GM19468 (cell line): ENCODE measurements at regions not wholly inside any gene's neighbourhood (a gene's known extent, or its start where the extent isn't known, plus 50 kb on each side); places are given as distances from the start of the nearest gene placed in this dataset.
"Not testable (repeated sequence)": the region's sequence is repeated elsewhere in the genome, so short reads cannot be mapped to it uniquely, and the experiment has no call there.

Experiments used
- ATAC-seq: cut with Tn5 transposase; IDR thresholded peaks from one replicate; pipeline ENCODE4 v1.9.1; 2021; ENCODE audit warnings: mild to moderate bottlenecking, moderate library complexity, moderate number of reproducible peaks; ENCODE audit not compliant: unreplicated experiment; ENCODE audit errors: extremely low read depth

DNA sequence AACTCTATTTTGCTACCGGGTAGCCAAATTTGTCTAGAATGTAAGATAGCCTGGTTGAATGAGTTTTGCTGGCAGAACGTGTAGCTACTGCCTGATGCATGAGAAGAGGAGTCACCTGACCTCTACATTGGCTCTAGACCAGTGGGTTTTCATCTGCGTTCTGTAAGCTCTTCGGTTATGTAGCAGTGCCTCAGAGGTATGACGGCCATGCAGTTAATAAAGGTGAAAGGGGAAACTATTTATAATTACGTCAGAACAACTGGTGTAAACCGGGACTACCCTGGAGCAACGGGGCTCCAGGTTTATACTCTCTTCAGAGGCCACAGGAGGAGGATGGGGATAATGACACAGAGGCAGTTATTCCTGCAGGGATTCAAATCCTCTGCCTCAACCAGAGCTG is 173.4 kb upstream of the KITLG start:
- no peak for ATAC-seq

- ATAC-seq = no peak
Measured at GRCh38 chr12:88753066-88753465, 172.8 kb upstream of the KITLG start.

GRCh38 chr12:88752183-88752582 is 171.9 kb upstream of the KITLG start:
- no peak for ATAC-seq

DNA sequence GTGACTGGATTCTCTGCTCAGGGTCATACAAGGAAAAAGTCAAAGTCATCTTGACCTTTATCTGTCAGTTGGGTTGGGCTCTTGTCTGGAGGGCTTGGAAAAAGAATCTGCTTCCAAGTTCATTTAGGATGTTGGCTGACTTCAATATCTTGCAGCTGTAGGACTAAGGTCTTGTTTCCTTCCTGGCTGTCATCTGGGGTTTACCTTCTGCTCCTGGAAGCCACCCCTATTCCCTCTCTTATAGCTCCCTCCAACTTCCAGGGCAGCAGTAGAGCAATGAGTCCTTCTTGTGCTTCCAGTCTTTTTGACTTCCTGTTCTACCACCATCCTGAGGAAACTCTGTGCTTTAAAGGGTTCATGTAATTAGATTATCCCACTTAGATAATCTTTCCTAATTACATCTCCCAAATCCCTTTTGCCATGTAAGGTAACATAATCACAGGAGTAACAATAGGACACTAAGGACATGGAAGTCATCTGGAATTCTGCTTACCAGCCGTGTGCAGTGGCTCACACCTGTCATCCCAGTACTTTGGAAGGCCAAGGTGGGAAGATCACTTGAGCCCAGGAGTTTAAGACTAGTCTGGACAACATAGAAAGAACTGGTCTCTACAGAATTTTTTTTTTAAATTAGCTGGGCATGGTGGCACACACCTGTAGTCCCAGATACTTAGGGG is 170.7 kb upstream of the KITLG start:
- no peak for ATAC-seq

GRCh38 chr12:88746386-88746785 is 166.1 kb upstream of the KITLG start:
- ATAC-seq = no peak

GRCh38 chr12:88743946-88744685 is 163.8 kb upstream of the KITLG start:
- no peak for ATAC-seq

DNA sequence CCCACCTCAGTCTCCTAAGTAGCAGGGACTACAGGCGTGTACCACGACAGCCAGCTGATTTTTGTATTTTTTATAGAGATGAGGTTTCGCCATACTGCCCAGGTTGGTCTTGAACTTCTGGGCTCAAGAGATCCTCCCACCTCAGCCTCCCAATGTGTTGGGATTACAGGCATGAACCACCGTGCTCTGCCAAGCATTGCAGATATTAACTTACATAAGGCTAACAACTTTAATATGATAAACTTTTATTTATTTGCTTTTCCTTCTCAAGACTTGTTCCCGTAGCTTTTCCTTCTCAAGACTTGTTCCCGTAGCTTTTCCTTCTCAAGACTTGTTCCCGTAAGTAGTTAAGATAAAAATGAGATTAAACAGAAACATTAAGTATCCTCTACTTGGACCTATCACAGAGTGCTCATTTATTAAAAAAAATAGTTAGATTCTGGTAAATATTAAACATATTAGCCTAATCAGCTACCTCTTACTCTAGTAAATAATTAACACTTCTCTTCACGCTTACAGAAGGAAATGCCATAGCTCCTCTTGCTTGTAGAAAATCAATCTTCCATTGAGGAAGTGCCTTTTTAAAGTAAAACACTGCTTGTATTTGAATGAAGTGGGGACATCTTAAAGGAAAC is 157.7 kb upstream of the KITLG start:
- no peak for ATAC-seq

DNA sequence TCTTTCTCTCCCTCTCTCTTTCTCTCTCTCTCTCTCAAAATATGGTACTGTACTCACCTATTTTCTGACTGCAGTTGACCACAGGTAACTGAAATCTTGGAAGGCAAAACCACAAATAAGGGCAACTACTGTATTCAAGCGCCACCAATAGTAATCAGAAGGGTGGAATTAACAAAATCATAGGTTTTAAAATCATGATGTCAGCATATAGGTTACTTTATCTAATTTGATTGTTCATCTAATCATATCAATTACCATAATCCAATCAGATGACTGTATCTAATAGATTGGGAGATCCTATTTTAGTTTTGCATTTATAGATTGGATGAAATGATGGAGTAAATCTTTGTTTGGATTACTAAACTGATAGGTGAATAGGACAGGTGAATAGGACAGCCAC is 155.8 kb upstream of the KITLG start:
- no peak for ATAC-seq

GRCh38 chr12:88733008-88733407 is 152.7 kb upstream of the KITLG start:
- no peak for ATAC-seq

DNA sequence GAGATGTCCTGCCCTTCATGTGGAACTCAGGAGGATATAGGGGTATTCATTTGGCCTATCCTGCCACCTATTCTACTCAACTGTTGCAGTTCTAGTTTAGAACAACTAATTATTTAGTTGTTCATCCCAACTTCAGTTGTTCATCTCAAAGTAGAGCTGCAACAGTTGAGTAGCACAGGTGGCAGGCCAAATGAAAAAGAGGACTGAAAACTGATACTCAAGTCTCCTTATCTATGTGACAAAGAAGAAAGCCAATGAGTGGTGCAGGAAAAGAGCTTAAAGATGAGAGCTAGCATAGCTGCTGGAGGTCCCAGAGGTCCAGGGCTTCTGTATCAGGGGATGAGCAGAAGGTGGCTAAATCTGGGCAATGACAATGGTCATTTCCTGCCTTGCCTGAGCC is 148.9 kb upstream of the KITLG start:
- no peak for ATAC-seq

DNA sequence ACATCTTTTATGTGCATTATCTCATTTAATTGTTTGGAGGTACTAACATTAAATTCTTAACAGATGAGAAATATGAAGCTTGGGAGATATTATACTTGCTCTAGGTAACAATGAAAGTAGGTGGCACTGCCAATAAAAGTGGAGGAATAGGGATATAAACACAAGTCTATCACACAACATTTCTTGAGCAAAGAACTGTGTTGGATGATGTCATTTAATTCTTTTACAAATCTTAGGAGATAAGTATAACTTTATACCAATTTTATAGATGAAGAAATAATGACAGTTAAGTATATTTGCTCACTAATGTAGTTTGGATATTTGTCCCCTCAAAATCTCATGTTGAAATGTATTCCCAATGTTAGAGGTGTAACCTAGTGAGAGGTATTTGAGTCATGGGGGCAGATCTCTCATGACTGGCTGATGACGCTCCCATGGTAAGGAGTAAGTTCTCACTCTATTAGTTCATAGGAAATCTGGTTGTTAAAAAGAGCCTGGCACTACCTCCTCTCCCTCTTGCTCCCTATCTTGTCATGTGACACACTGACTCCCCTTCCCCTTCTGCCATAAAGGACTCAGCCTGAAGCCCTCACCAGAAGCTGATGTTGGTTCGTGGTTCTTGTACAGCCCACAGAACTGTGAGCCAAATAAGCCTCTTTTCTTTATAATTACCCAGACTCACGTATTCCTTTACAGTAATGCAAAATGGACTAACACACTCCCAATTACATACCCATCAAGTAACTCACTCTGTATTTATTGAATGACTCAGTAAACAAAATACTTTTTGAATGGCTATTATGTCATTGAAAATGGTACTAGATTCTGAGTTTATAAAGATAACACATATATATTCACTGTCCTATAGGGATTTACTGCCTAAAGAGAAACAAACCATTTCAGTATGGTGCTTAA is 146.8 kb upstream of the KITLG start:
- ATAC-seq = no peak

GRCh38 chr12:88725592-88726143 is 145.4 kb upstream of the KITLG start:
- ATAC-seq = no peak

GRCh38 chr12:88723219-88723618 is 142.9 kb upstream of the KITLG start:
- ATAC-seq = no peak

GRCh38 chr12:88720785-88721650 is 140.7 kb upstream of the KITLG start:
- no peak for ATAC-seq

DNA sequence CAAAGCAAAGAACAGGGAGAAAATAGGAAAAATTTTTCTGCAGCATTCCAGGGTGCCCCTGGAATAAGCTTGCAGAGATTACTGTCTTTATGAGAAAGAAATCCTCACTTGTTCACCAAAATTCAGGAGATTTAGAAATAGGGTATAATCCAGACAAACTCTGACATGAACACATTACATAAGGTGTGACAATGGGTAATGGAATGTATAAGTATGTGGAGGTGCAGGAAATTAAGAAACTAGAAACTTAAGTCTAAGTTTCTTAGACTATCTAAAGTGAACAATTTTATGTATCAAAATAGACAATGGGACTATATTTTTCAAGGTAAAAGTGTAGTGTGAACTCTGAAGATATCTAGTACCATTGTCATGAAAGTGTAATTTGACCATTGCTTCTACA is 140.0 kb upstream of the KITLG start:
- ATAC-seq = no peak

GRCh38 chr12:88717188-88717587 is 136.9 kb upstream of the KITLG start:
- no peak for ATAC-seq

DNA sequence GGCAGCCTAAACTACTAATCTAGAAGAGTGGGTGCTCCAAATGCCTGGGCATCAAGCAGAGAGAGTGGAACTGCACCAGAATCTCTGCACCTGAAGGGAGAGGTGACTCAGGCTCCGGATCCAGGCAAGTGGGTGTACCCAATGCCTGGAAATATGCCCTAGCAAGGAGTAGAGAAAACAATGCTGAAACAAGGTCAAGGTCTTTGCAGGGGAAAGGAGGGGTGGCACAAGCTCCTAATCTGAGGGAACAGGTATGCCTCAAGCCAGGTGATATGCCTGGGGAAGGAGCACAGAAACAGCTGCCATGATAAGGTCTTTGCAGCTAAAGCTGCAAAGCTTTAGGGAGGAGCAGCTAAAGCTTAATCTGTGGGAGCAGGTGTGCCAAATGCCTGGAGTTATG is 136.0 kb upstream of the KITLG start:
- ATAC-seq = no peak

- ATAC-seq = no peak
Measured at GRCh38 chr12:88715673-88716072, 135.4 kb upstream of the KITLG start.

GRCh38 chr12:88714263-88714882 is 134.1 kb upstream of the KITLG start:
- ATAC-seq = not testable (repeated sequence)
